IMR-90 (cell line): ENCODE measurements at regions not wholly inside any gene's neighbourhood (a gene's known extent, or its start where the extent isn't known, plus 50 kb on each side); places are given as distances from the start of the nearest gene placed in this dataset.

Experiments used
- ATAC-seq: fragments of 200-7000 bp; cut with Tn5 transposase; 2 replicates; pipeline ENCODE4 v1.9.1; 2020; ENCODE audit warnings: low read depth, mild to moderate bottlenecking, moderate library complexity
- BruUV-seq: library from RNA; stranded (reverse); fragments of 400-500 nt; replicated peaks from 2 replicates; lab custom pipeline; 2021; lab: Mats Ljungman, UMichigan
- CTCF ChIA-PET: fragments of 300-600 bp; formaldehyde crosslinking; extraction: SDS; loops from one replicate; lab custom pipeline; 2021; ENCODE audit warnings: antibody characterized with exemption; lab: Yijun Ruan, JAX
- POLR2A ChIA-PET: fragments of 300-600 bp; sonication (Branson Sonifier 250); formaldehyde crosslinking; loops from one replicate; lab custom pipeline; 2022; ENCODE audit warnings: antibody characterized with exemption; ENCODE audit not compliant: unreplicated experiment; lab: Charles Lee
- DNase-seq: peaks from one replicate; pipeline ENCODE4 v3.0.0; 2013
- H2AFZ ChIP-seq: replicated peaks from 2 replicates; pipeline ENCODE3; 2013; ENCODE audit warnings: low read length, mild to moderate bottlenecking; ENCODE audit not compliant: poor library complexity
- H2AK5ac ChIP-seq: 2 replicates; pipeline ENCODE4 v1.6.1; 2013; ENCODE audit warnings: low read depth, low read length, inconsistent platforms
- H2AK9ac ChIP-seq: replicated peaks from 2 replicates; pipeline ENCODE3; 2013; ENCODE audit warnings: mild to moderate bottlenecking, low read depth, low read length, moderate library complexity; ENCODE audit not compliant: poor library complexity
- H2BK120ac ChIP-seq: 2 replicates; pipeline ENCODE4 v1.6.1; 2013; ENCODE audit warnings: low read depth, low read length, inconsistent platforms
- H2BK15ac ChIP-seq: 3 replicates; pipeline ENCODE4 v1.6.1; 2013; ENCODE audit warnings: low read depth, low read length, inconsistent platforms
- H2BK20ac ChIP-seq: 2 replicates; pipeline ENCODE4 v1.6.1; 2013; ENCODE audit warnings: low read depth, mild to moderate bottlenecking, inconsistent platforms, low read length, moderate library complexity
- H2BK5ac ChIP-seq: 2 replicates; pipeline ENCODE4 v1.6.1; 2013; ENCODE audit warnings: mild to moderate bottlenecking, low read depth, low read length, inconsistent platforms; ENCODE audit not compliant: poor library complexity, severe bottlenecking
- H3K14ac ChIP-seq: replicated peaks from 2 replicates; pipeline ENCODE4 v1.6.1; 2013; ENCODE audit warnings: low read depth, low read length, inconsistent platforms
- H3K18ac ChIP-seq: 2 replicates; pipeline ENCODE4 v1.6.1; 2013; ENCODE audit warnings: low read depth, low read length, control low read depth
- H3K23ac ChIP-seq: 2 replicates; pipeline ENCODE4 v1.6.1; 2013; ENCODE audit warnings: low read depth, low read length, inconsistent platforms
- H3K27ac ChIP-seq: 2 replicates; pipeline ENCODE4 v1.5.1; 2013; ENCODE audit warnings: mild to moderate bottlenecking, control low read depth, low read length; ENCODE audit not compliant: insufficient read depth
- H3K27me3 ChIP-seq: 2 replicates; pipeline ENCODE4 v1.6.1; 2013; ENCODE audit warnings: low read length; ENCODE audit not compliant: control insufficient read depth, insufficient read depth
- H3K36me3 ChIP-seq: 2 replicates; pipeline ENCODE4 v1.6.1; 2013; ENCODE audit warnings: low read length, mixed read lengths; ENCODE audit not compliant: control insufficient read depth, insufficient read depth
- H3K4ac ChIP-seq: 2 replicates; pipeline ENCODE4 v1.6.1; 2013; ENCODE audit warnings: low read depth, low read length, inconsistent platforms
- H3K4me1 ChIP-seq: 2 replicates; pipeline ENCODE4 v1.6.1; 2013; ENCODE audit warnings: low read length, mixed read lengths; ENCODE audit not compliant: control insufficient read depth, insufficient read depth
- H3K4me2 ChIP-seq: 2 replicates; pipeline ENCODE4 v1.6.1; 2013; ENCODE audit warnings: low read depth, mild to moderate bottlenecking, control low read depth, low read length, moderate library complexity
- H3K4me3 ChIP-seq: 2 replicates; pipeline ENCODE4 v1.5.1; 2013; ENCODE audit warnings: low read depth, mild to moderate bottlenecking, control low read depth, low read length, moderate library complexity; ENCODE audit not compliant: insufficient read depth
- H3K56ac ChIP-seq: 2 replicates; pipeline ENCODE4 v1.6.1; 2013; ENCODE audit warnings: low read length, inconsistent platforms; ENCODE audit not compliant: insufficient read depth; ENCODE audit errors: extremely low read depth
- H3K79me1 ChIP-seq, 2 experiments: 2 replicates each; pipeline ENCODE4 v1.6.1; 2013; ENCODE audit warnings: low read length in 2 of 2, inconsistent platforms in 1 of 2, low read depth in 1 of 2
- H3K9ac ChIP-seq: 2 replicates; pipeline ENCODE4 v1.6.1; 2013; ENCODE audit warnings: low read depth, low read length, control low read depth
- H3K9me1 ChIP-seq: 2 replicates; pipeline ENCODE4 v1.6.1; 2013; ENCODE audit warnings: low read length, inconsistent platforms; ENCODE audit not compliant: insufficient read depth
- H3K9me3 ChIP-seq: 2 replicates; pipeline ENCODE4 v1.6.1; 2013; ENCODE audit warnings: low read length; ENCODE audit not compliant: control insufficient read depth, insufficient read depth
- H4K20me1 ChIP-seq: 2 replicates; pipeline ENCODE4 v1.6.1; 2013; ENCODE audit warnings: low read length, inconsistent platforms; ENCODE audit not compliant: insufficient read depth
- H4K5ac ChIP-seq: 2 replicates; pipeline ENCODE4 v1.6.1; 2013; ENCODE audit warnings: mild to moderate bottlenecking, low read depth, low read length, control low read depth
- H4K8ac ChIP-seq, 2 experiments: 2 replicates each; pipeline ENCODE4 v1.6.1; 2013; ENCODE audit warnings: low read depth in 2 of 2, low read length in 2 of 2, control low read depth in 1 of 2, inconsistent platforms in 1 of 2
- H4K91ac ChIP-seq: 2 replicates; pipeline ENCODE4 v1.6.1; 2013; ENCODE audit warnings: low read depth, low read length, inconsistent platforms; ENCODE audit not compliant: insufficient read depth
- BHLHE40 ChIP-seq: fragments of 150-350 bp; IDR thresholded peaks from 2 replicates; pipeline ENCODE4 v1.6.1; 2016; ENCODE audit warnings: mild to moderate bottlenecking, low read depth, low read length
- CEBPB ChIP-seq: IDR thresholded peaks from 2 replicates; pipeline ENCODE4 v1.6.1; 2012; ENCODE audit warnings: low read depth, low read length, improper control_type of control experiment
- CHD1 ChIP-seq: IDR thresholded peaks from 2 replicates; pipeline ENCODE4 v1.6.1; 2012; ENCODE audit warnings: low read depth, low read length, improper control_type of control experiment
- CTCF ChIP-seq: conservative IDR thresholded peaks from 2 replicates; pipeline ENCODE4 v1.5.1; 2012; ENCODE audit warnings: mild to moderate bottlenecking, low read depth, low read length, improper control_type of control experiment
- ELK1 ChIP-seq: fragments of 150-350 bp; IDR thresholded peaks from 2 replicates; pipeline ENCODE4 v1.6.1; 2016; ENCODE audit warnings: low read depth, mild to moderate bottlenecking, low read length, moderate library complexity, borderline replicate concordance
- FOS ChIP-seq: fragments of 150-350 bp; IDR thresholded peaks from 2 replicates; pipeline ENCODE4 v1.6.1; 2016; ENCODE audit warnings: low read depth, low read length
- MAFK ChIP-seq: IDR thresholded peaks from 2 replicates; pipeline ENCODE4 v1.6.1; 2012; ENCODE audit warnings: low read depth, low read length, improper control_type of control experiment
- MAZ ChIP-seq: IDR thresholded peaks from 2 replicates; pipeline ENCODE4 v1.6.1; 2012; ENCODE audit warnings: low read depth, mild to moderate bottlenecking, low read length, improper control_type of control experiment, moderate library complexity, borderline replicate concordance
- MXI1 ChIP-seq: IDR thresholded peaks from 2 replicates; pipeline ENCODE4 v1.6.1; 2012; ENCODE audit warnings: low read depth, mild to moderate bottlenecking, low read length, moderate library complexity, borderline replicate concordance
- NFE2L2 ChIP-seq: fragments of 150-350 bp; IDR thresholded peaks from 2 replicates; pipeline ENCODE4 v1.6.1; 2016; ENCODE audit warnings: low read depth, mild to moderate bottlenecking, low read length
- POLR2A ChIP-seq: IDR thresholded peaks from 2 replicates; pipeline ENCODE4 v1.6.1; 2012; ENCODE audit warnings: mild to moderate bottlenecking, low read depth, low read length
- RAD21 ChIP-seq: IDR thresholded peaks from 2 replicates; pipeline ENCODE4 v1.6.1; 2012; ENCODE audit warnings: low read length, improper control_type of control experiment
- RCOR1 ChIP-seq: IDR thresholded peaks from 2 replicates; pipeline ENCODE4 v1.6.1; 2012; ENCODE audit warnings: mild to moderate bottlenecking, low read length, improper control_type of control experiment; ENCODE audit not compliant: insufficient replicate concordance
- RFX5 ChIP-seq: IDR thresholded peaks from 2 replicates; pipeline ENCODE4 v1.8.0; 2012; ENCODE audit warnings: low read depth, mild to moderate bottlenecking, low read length, moderate library complexity
- SMC3 ChIP-seq: fragments of 150-350 bp; IDR thresholded peaks from 2 replicates; pipeline ENCODE4 v1.6.1; 2016; ENCODE audit warnings: low read depth, mild to moderate bottlenecking, antibody characterized with exemption, low read length, moderate library complexity
- USF2 ChIP-seq: fragments of 150-350 bp; IDR thresholded peaks from 2 replicates; pipeline ENCODE4 v1.6.1; 2017; ENCODE audit warnings: mild to moderate bottlenecking, antibody characterized with exemption, low read length, low read depth
- WGBS, 2 experiments: methylation state at CpG; one replicate each; pipeline versions ENCODE4 v1.1.5 to v1.1.7; 2013; ENCODE audit warnings: missing lambda C conversion rate in 2 of 2; ENCODE audit not compliant: insufficient read length in 1 of 2; ENCODE audit errors: extremely low coverage in 2 of 2; 5-methylcytosine and 5-hydroxymethylcytosine counted together
- dilution Hi-C: fragments of 300-500 bp; cut with HindIII; formaldehyde crosslinking; loops from one replicate; pipeline ENCODE4 v1.14.3; 2018; ENCODE audit warnings: low sequenced_read_pairs; ENCODE audit not compliant: unreplicated experiment
- in situ Hi-C: fragments of 300-500 bp; cut with MboI; formaldehyde crosslinking; loops from 3 replicates; pipeline ENCODE4 v1.14.3; 2019; ENCODE audit warnings: low sequenced_read_pairs, inconsistent platforms, mixed read lengths
- intact Hi-C: fragments of 100-400 bp; cut with micrococcal nuclease; formaldehyde crosslinking; loops from 2 replicates; pipeline ENCODE4 v1.10.0; 2022

- H4K20me1 ChIP-seq = no peaks in the 10 kb centered on the region
- DNase-seq (no peak), ATAC-seq (no peak)
- H3K23ac ChIP-seq = no peak overlapping the region
- no peak overlapping the region for H2BK5ac ChIP-seq
- no peak overlapping the region for H4K5ac ChIP-seq
- no peak overlapping the region for H2AK5ac ChIP-seq
- no peak overlapping the region for H3K4me2 ChIP-seq
- no peak overlapping the region for H3K14ac ChIP-seq
- TF ChIP-seq CTCF (no peak), FOS (no peak), RFX5 (no peak), CHD1 (no peak), NFE2L2 (no peak), CEBPB (no peak), POLR2A (no peak), RCOR1 (no peak), MAZ (no peak), MAFK (no peak), USF2 (no peak), BHLHE40 (no peak), MXI1 (no peak), RAD21 (no peak), ELK1 (no peak), SMC3 (no peak)
- no peak overlapping the region for H2BK120ac ChIP-seq
- H3K27me3 ChIP-seq = peaks cover 1% of the 10 kb centered on the region; the same call in 1 of the 2 replicates
- no peak overlapping the region for H3K18ac ChIP-seq
- H3K36me3 ChIP-seq = no peaks in the 10 kb centered on the region
- dilution Hi-C loops (no loop called here), in situ Hi-C loops (loop anchor here (25.0 kb wide), 1 partner anchor 701 kb away; no protein-coding TSS in a partner anchor), intact Hi-C loops (no loop called here)
- H4K91ac ChIP-seq = no peak overlapping the region
- H3K4me1 ChIP-seq = no peaks in the 10 kb centered on the region
- H3K9me3 ChIP-seq = no peaks in the 10 kb centered on the region
- H2AK9ac ChIP-seq = no peak overlapping the region
- WGBS, 2 experiments = no CpG with 5 or more reads among the region's 7 CpGs
- no peak overlapping the region for H2BK15ac ChIP-seq
- H4K8ac ChIP-seq = no peak overlapping the region
- BruUV-seq = no TSS peak
- no peaks in the 10 kb centered on the region for H3K79me1 ChIP-seq
- H3K9ac ChIP-seq = no peak overlapping the region
- no peak overlapping the region; the same call in 1 of the 2 replicates for H3K56ac ChIP-seq
- no peak overlapping the region for H3K4me3 ChIP-seq
- no peaks in the 10 kb centered on the region for H3K9me1 ChIP-seq
- H3K4ac ChIP-seq = no peak overlapping the region
- ChIA-PET CTCF (no interaction called here), POLR2A (no interaction called here)
- H2AFZ ChIP-seq = no peak overlapping the region
- no peak overlapping the region for H2BK20ac ChIP-seq
- no peak overlapping the region for H3K27ac ChIP-seq
These were observed 128.0 kb upstream of the GPR12 start for GRCh38 chr13:26888632-26889031.
